ENCODE measurements at regions not wholly inside any gene's neighbourhood (a gene's known extent, or its start where the extent isn't known, plus 50 kb on each side); places are given as distances from the start of the nearest gene placed in this dataset.

- no peak for TF ChIP-seq ESRRA (CRISPR knock-in tag; IDR thresholded peaks at IDR 0.05; ENCODE audit: low read depth)
- TF ChIP-seq ZNF12 (CRISPR knock-in tag; IDR thresholded peaks at IDR 0.05): no peak
- peak; percentile 76 for TF ChIP-seq CREB1 (IDR thresholded peaks at IDR 0.05)
- no peak for TF ChIP-seq CREB1 (CRISPR knock-in tag; IDR thresholded peaks at IDR 0.05)
- peaks cover 5 to 68% of the 10 kb centered on the region in 2 experiments; a peak in 4 of 5 replicates for H3K27me3 ChIP-seq (ENCODE audit: control insufficient read depth in 1 of 2, insufficient read depth in 2 of 2, low read length in 2 of 2)
- no peaks in the 10 kb centered on the region for H3K9me3 ChIP-seq (ENCODE audit: low read length)
- H3K4me3 ChIP-seq (replicated peaks in 1 of 3; ENCODE audit: insufficient read depth in 1 of 3, low read depth in 2 of 3, low read length in 3 of 3): no peak overlapping the region
- POLR2A ChIA-PET: no interaction called here
- H3K4me2 ChIP-seq (ENCODE audit: low read depth, low read length): no peak overlapping the region
- no peaks in the 10 kb centered on the region for H3K79me2 ChIP-seq (ENCODE audit: insufficient read depth, low read length)
- H3K4me1 ChIP-seq (ENCODE audit: insufficient read depth, low read length): no peaks in the 10 kb centered on the region
- WGBS (ENCODE audit: low lambda C conversion rate): 31% methylated on average over 2 of the region's 2 CpGs
- no peak overlapping the region for H3K27ac ChIP-seq (ENCODE audit: extremely low read length, insufficient read depth, low read length)
- in situ Hi-C loops (cut with HindIII; ENCODE audit: extremely low pct_ligation_motif_present, low pct_unique_long_range_greater_than_20kb): no loop called here
- CTCF ChIA-PET (ENCODE audit: low intra/inter-chr PET ratio, low total read pairs): no interaction called here
- intact Hi-C loops (cut with micrococcal nuclease; ENCODE audit: unreplicated experiment): no loop called here
- DNase-seq (ENCODE audit: low spot score) (no peak), FAIRE-seq (no peak), ATAC-seq (no peak)
- no peaks in the 10 kb centered on the region for H4K20me1 ChIP-seq (ENCODE audit: insufficient read depth, low read length)
- H2AFZ ChIP-seq (ENCODE audit: low read length): no peak overlapping the region
- H3K9ac ChIP-seq (ENCODE audit: insufficient read depth, low read depth, low read length): no peak overlapping the region
- BruUV-seq (replicated peaks): no TSS peak
- no peaks in the 10 kb centered on the region for H3K36me3 ChIP-seq (replicated peaks in 1 of 2; ENCODE audit: control insufficient read depth in 1 of 2, insufficient read depth in 2 of 2, low read length in 2 of 2)
These were observed 113.6 kb downstream of the GLI2 start for GRCh38 chr2:120849278-120849677.

GRCh38 chr2:120850551-120850950 is 114.9 kb downstream of the GLI2 start:
- intact Hi-C loops (cut with micrococcal nuclease; ENCODE audit: unreplicated experiment) (no loop called here), in situ Hi-C loops (cut with HindIII; ENCODE audit: extremely low pct_ligation_motif_present, low pct_unique_long_range_greater_than_20kb) (no loop called here)
- Histone ChIP-seq H4K20me1 (ENCODE audit: insufficient read depth, low read length) (no peaks in the 10 kb centered on the region), H3K4me2 (ENCODE audit: low read depth, low read length) (no peak overlapping the region), H3K9me3 (ENCODE audit: low read length) (no peaks in the 10 kb centered on the region), H3K36me3 (replicated peaks in 1 of 2; ENCODE audit: control insufficient read depth in 1 of 2, insufficient read depth in 2 of 2, low read length in 2 of 2) (no peaks in the 10 kb centered on the region), H3K4me1 (ENCODE audit: insufficient read depth, low read length) (no peaks in the 10 kb centered on the region), H3K27ac (ENCODE audit: extremely low read length, insufficient read depth, low read length) (no peak overlapping the region), H3K27me3 (ENCODE audit: control insufficient read depth in 1 of 2, insufficient read depth in 2 of 2, low read length in 2 of 2) (peaks cover 2 to 70% of the 10 kb centered on the region in 2 experiments; a peak in 4 of 5 replicates), H3K9ac (ENCODE audit: insufficient read depth, low read depth, low read length) (no peak overlapping the region), H2AFZ (ENCODE audit: low read length) (no peak overlapping the region), H3K4me3 (replicated peaks in 1 of 3; ENCODE audit: insufficient read depth in 1 of 3, low read depth in 2 of 3, low read length in 3 of 3) (no peak overlapping the region), H3K79me2 (ENCODE audit: insufficient read depth, low read length) (no peaks in the 10 kb centered on the region)
- TF ChIP-seq SETDB1 (CRISPR knock-in tag; IDR thresholded peaks at IDR 0.05; ENCODE audit: borderline replicate concordance) (no peak), PHF5A (CRISPR knock-in tag; IDR thresholded peaks at IDR 0.05; ENCODE audit: low read depth, unreplicated experiment) (no peak), ZKSCAN5 (CRISPR knock-in tag; IDR thresholded peaks at IDR 0.05) (no peak), ZNF589 (CRISPR knock-in tag; conservative IDR thresholded peaks at IDR 0.05) (no peak), HNRNPH1 (optimal IDR thresholded peaks at IDR 0.05; ENCODE audit: low read depth, low read length) (no peak)
- ChIA-PET POLR2A (no interaction called here), CTCF (ENCODE audit: low intra/inter-chr PET ratio, low total read pairs) (no interaction called here)
- ATAC-seq: no peak
- 3% methylated on average over 5 of the region's 5 CpGs for WGBS (ENCODE audit: low lambda C conversion rate)
- no peak for FAIRE-seq
- no peak for DNase-seq (ENCODE audit: low spot score)
- no TSS peak for BruUV-seq (replicated peaks)

Data from HepG2 (cell line).